HepG2 (cell line): ENCODE measurements at regions not wholly inside any gene's neighbourhood (a gene's known extent, or its start where the extent isn't known, plus 50 kb on each side); places are given as distances from the start of the nearest gene placed in this dataset.

Experiments used
- BHLHE40 ChIP-seq: IDR thresholded peaks from 2 replicates; pipeline ENCODE4 v1.6.1; 2011; ENCODE audit warnings: low read length, improper control_type of control experiment
- CBFB ChIP-seq: sonication (generic); formaldehyde crosslinking; IDR thresholded peaks from 2 replicates; pipeline ENCODE4 v1.4.0; 2020; ENCODE audit warnings: missing genetic modification reagents
- FOXK2 ChIP-seq: fragments of 450-650 bp; IDR thresholded peaks from 2 replicates; pipeline ENCODE4 v1.6.1; 2016
- GFI1 ChIP-seq: sonication (generic); formaldehyde crosslinking; IDR thresholded peaks from 2 replicates; pipeline ENCODE4 v1.5.0; 2020; ENCODE audit warnings: missing genetic modification reagents, mild to moderate bottlenecking, borderline replicate concordance
- GTF3A ChIP-seq: sonication (generic); formaldehyde crosslinking; conservative IDR thresholded peaks from 2 replicates; pipeline ENCODE4 v1.4.0; 2020; ENCODE audit warnings: mild to moderate bottlenecking, missing genetic modification reagents
- HNRNPLL ChIP-seq: fragments of 200-400 bp; formaldehyde crosslinking; IDR thresholded peaks from 2 replicates; pipeline ENCODE4 v1.6.1; 2017; ENCODE audit warnings: mild to moderate bottlenecking, low read depth, low read length; ENCODE audit not compliant: poor library complexity, severe bottlenecking
- KLF16 ChIP-seq, 2 experiments: sonication (generic) in 1 of 2; formaldehyde crosslinking in 1 of 2; IDR thresholded peaks; 2 replicates each; pipeline versions ENCODE4 v1.6.1 to v1.8.0; 2016 to 2023; ENCODE audit warnings: missing genetic modification reagents in 2 of 2, missing compliant biosample characterization in 1 of 2
- MAFG ChIP-seq: sonication (generic); formaldehyde crosslinking; IDR thresholded peaks from 2 replicates; pipeline ENCODE4 v1.5.1; 2020; ENCODE audit warnings: mild to moderate bottlenecking, missing genetic modification reagents
- MBNL3 ChIP-seq: fragments of 250-450 bp; sonication (Bioruptor Pico); conservative IDR thresholded peaks from 2 replicates; pipeline ENCODE4 v1.8.0; 2022; ENCODE audit warnings: mild to moderate bottlenecking, inconsistent platforms
- MLXIP ChIP-seq: sonication (generic); formaldehyde crosslinking; IDR thresholded peaks from 2 replicates; pipeline ENCODE4 v1.9.0; 2021; ENCODE audit warnings: missing genetic modification reagents, borderline replicate concordance
- MTA3 ChIP-seq: sonication (generic); formaldehyde crosslinking; IDR thresholded peaks from 2 replicates; pipeline ENCODE4 v1.4.0; 2020; ENCODE audit warnings: missing genetic modification reagents
- MYC ChIP-seq: sonication (generic); formaldehyde crosslinking; IDR thresholded peaks from 2 replicates; pipeline ENCODE4 v1.9.0; 2021; ENCODE audit warnings: missing genetic modification reagents, borderline replicate concordance
- MYNN ChIP-seq: sonication (generic); formaldehyde crosslinking; IDR thresholded peaks from 2 replicates; pipeline ENCODE4 v1.4.0; 2020; ENCODE audit warnings: mild to moderate bottlenecking, low read depth, missing genetic modification reagents
- NCOA1 ChIP-seq: sonication (generic); formaldehyde crosslinking; IDR thresholded peaks from 2 replicates; pipeline ENCODE4 v1.9.0; 2021; ENCODE audit warnings: missing genetic modification reagents
- POLR2AphosphoS2 ChIP-seq: IDR thresholded peaks from 2 replicates; pipeline ENCODE4 v1.6.1; 2011; ENCODE audit warnings: low read depth, low read length, improper control_type of control experiment
- TBP ChIP-seq: sonication (generic); formaldehyde crosslinking; IDR thresholded peaks from 2 replicates; pipeline ENCODE4 v1.5.0; 2020; ENCODE audit warnings: missing genetic modification reagents
- ZBTB21 ChIP-seq: sonication (generic); formaldehyde crosslinking; IDR thresholded peaks from 2 replicates; pipeline ENCODE4 v1.4.0; 2020; ENCODE audit warnings: missing genetic modification reagents
- ZNF282 ChIP-seq: fragments of 450-650 bp; IDR thresholded peaks from 2 replicates; pipeline ENCODE4 v1.6.1; 2018; ENCODE audit not compliant: partially characterized antibody
- ZNF496 ChIP-seq: sonication (generic); formaldehyde crosslinking; IDR thresholded peaks from 2 replicates; pipeline ENCODE4 v1.8.1; 2023; ENCODE audit warnings: mild to moderate bottlenecking, moderate library complexity, missing genetic modification reagents; ENCODE audit not compliant: insufficient replicate concordance
- ZNF607 ChIP-seq: sonication (generic); formaldehyde crosslinking; IDR thresholded peaks from 2 replicates; pipeline ENCODE4 v1.5.1; 2020; ENCODE audit warnings: missing genetic modification reagents, mild to moderate bottlenecking, borderline replicate concordance
- ZNF720 ChIP-seq: sonication (generic); formaldehyde crosslinking; IDR thresholded peaks from 2 replicates; pipeline ENCODE4 v1.4.0; 2020; ENCODE audit warnings: missing genetic modification reagents
- ZNF773 ChIP-seq: sonication (generic); formaldehyde crosslinking; IDR thresholded peaks from 2 replicates; pipeline ENCODE4 v1.4.0; 2020; ENCODE audit warnings: missing genetic modification reagents, borderline replicate concordance
- ZZZ3 ChIP-seq: sonication (generic); formaldehyde crosslinking; IDR thresholded peaks from 2 replicates; pipeline ENCODE4 v1.4.0; 2020; ENCODE audit warnings: missing genetic modification reagents, mild to moderate bottlenecking, borderline replicate concordance
- TF ChIP-seq, protein P1 (sequence below): sonication (generic); formaldehyde crosslinking; conservative IDR thresholded peaks from 2 replicates; pipeline ENCODE4 v1.4.0; 2020; ENCODE audit warnings: missing genetic modification reagents
- TF ChIP-seq, protein P2 (sequence below): sonication (generic); formaldehyde crosslinking; IDR thresholded peaks from 2 replicates; pipeline ENCODE4 v1.8.1; 2023; ENCODE audit warnings: mild to moderate bottlenecking, missing genetic modification reagents
- TF ChIP-seq, protein P3 (sequence below): sonication (generic); formaldehyde crosslinking; IDR thresholded peaks from 2 replicates; pipeline ENCODE4 v1.8.0; 2022; ENCODE audit warnings: mild to moderate bottlenecking, missing genetic modification reagents, borderline replicate concordance

DNA sequence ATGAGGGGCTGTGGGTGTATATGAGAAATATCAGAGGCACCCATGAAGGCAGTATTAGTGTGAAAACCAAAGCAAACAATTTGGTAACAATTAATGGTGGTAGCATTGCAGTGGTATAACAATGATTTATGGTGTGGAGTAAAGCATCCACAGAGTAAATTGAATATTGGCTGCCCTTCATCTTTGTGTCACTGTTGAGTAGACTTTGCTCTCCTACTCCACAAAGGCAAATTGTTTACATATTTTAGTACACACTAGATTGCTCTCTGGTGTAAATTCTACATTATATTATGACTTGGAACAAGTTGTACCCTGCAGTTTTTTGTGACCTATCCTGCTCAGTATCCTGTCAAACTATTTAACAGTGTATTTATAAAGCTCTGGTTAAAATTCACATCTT lies 455.5 kb upstream of the RORB start (continued):
- no peak for TF ChIP-seq ZBTB21 (CRISPR knock-in tag)
- TF ChIP-seq HNRNPLL = no peak
- no peak for TF ChIP-seq MYC
- TF ChIP-seq, protein P1, sequence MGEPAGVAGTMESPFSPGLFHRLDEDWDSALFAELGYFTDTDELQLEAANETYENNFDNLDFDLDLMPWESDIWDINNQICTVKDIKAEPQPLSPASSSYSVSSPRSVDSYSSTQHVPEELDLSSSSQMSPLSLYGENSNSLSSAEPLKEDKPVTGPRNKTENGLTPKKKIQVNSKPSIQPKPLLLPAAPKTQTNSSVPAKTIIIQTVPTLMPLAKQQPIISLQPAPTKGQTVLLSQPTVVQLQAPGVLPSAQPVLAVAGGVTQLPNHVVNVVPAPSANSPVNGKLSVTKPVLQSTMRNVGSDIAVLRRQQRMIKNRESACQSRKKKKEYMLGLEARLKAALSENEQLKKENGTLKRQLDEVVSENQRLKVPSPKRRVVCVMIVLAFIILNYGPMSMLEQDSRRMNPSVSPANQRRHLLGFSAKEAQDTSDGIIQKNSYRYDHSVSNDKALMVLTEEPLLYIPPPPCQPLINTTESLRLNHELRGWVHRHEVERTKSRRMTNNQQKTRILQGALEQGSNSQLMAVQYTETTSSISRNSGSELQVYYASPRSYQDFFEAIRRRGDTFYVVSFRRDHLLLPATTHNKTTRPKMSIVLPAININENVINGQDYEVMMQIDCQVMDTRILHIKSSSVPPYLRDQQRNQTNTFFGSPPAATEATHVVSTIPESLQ (CRISPR knock-in tag) = no peak
- TF ChIP-seq POLR2AphosphoS2 = no peak
- no peak for TF ChIP-seq KLF16 (CRISPR knock-in tag; IDR thresholded peaks at IDR 0.05)
- no peak for TF ChIP-seq ZNF607 (CRISPR knock-in tag)
- no peak for TF ChIP-seq MTA3 (CRISPR knock-in tag)
- TF ChIP-seq, protein P2, sequence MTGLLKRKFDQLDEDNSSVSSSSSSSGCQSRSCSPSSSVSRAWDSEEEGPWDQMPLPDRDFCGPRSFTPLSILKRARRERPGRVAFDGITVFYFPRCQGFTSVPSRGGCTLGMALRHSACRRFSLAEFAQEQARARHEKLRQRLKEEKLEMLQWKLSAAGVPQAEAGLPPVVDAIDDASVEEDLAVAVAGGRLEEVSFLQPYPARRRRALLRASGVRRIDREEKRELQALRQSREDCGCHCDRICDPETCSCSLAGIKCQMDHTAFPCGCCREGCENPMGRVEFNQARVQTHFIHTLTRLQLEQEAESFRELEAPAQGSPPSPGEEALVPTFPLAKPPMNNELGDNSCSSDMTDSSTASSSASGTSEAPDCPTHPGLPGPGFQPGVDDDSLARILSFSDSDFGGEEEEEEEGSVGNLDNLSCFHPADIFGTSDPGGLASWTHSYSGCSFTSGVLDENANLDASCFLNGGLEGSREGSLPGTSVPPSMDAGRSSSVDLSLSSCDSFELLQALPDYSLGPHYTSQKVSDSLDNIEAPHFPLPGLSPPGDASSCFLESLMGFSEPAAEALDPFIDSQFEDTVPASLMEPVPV (CRISPR knock-in tag) = no peak
- TF ChIP-seq NCOA1 (CRISPR knock-in tag) = no peak
- TF ChIP-seq GFI1 = no peak
- TF ChIP-seq BHLHE40 = no peak
- TF ChIP-seq MYNN = no peak
- no peak for TF ChIP-seq ZZZ3 (CRISPR knock-in tag)
- TF ChIP-seq, protein P3, sequence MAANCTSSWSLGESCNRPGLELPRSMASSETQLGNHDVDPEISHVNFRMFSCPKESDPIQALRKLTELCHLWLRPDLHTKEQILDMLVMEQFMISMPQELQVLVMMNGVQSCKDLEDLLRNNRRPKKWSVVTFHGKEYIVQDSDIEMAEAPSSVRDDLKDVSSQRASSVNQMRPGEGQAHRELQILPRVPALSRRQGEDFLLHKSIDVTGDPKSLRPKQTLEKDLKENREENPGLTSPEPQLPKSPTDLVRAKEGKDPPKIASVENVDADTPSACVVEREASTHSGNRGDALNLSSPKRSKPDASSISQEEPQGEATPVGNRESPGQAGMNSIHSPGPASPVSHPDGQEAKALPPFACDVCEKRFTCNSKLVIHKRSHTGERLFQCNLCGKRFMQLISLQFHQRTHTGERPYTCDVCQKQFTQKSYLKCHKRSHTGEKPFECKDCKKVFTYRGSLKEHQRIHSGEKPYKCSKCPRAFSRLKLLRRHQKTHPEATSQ (CRISPR knock-in tag) = no peak
- no peak for TF ChIP-seq MBNL3 (CRISPR knock-in tag)
- TF ChIP-seq ZNF282 = no peak
- TF ChIP-seq ZNF496 = no peak
- no peak for TF ChIP-seq ZNF720 (CRISPR knock-in tag)
- TF ChIP-seq GTF3A = no peak
- no peak for TF ChIP-seq TBP (CRISPR knock-in tag)
- no peak for TF ChIP-seq MAFG
- TF ChIP-seq CBFB = no peak
- TF ChIP-seq ZNF773 = no peak
- no peak for TF ChIP-seq MLXIP (CRISPR knock-in tag)
- no peak for TF ChIP-seq FOXK2
